ENCODE measurements at regions not wholly inside any gene's neighbourhood (a gene's known extent, or its start where the extent isn't known, plus 50 kb on each side); places are given as distances from the start of the nearest gene placed in this dataset.
"Not testable (repeated sequence)": the region's sequence is repeated elsewhere in the genome, so short reads cannot be mapped to it uniquely, and the experiment has no call there.

DNA sequence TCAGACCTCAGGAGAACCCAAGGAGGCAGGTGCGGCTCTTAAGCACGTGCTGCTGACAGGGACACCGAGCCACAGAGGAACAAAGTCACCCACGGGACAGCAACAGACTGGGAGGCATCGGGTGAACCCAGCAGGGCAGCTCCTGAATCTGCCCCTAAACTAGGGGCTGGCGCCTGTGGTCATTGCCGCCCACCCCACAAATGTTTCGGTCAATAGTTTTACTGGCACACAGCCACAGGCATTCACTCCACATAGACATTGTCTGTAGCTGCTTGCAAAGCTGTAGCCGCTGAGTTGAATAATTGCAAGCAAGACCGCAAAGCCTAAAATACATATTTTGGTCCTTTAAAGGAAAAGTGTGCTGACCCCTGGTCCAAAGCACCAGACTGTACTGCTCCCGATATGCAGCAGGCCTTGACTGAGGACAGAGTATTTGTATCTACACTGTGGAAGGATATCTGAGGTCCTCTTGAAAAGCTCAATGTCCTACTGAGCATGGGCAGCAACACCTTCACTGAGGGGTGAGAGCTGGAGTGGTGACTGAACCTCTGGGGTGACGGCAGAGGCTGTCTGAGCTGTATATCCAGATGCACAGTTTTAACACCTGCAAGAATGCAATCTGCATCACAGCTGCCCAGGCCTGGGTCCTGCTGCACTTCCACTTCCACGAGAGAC lies 310.3 kb downstream of the THBS2 start:
- Histone ChIP-seq H3K4me1 (no peaks in the 10 kb centered on the region), H3K27ac (no peak overlapping the region), H3K9me3 (replicated peaks in 1 of 11) (no peaks in the 10 kb centered on the region), H3K27me3 (no peaks in the 10 kb centered on the region), H3K9ac (no peak overlapping the region), H3K36me3 (no peaks in the 10 kb centered on the region), H3K4me2 (no peak overlapping the region), H4K20me1 (no peaks in the 10 kb centered on the region), H3K4me3 (no peak overlapping the region)
- no peak for TF ChIP-seq Cebpa-rat (IDR thresholded peaks at IDR 0.05)

DNA sequence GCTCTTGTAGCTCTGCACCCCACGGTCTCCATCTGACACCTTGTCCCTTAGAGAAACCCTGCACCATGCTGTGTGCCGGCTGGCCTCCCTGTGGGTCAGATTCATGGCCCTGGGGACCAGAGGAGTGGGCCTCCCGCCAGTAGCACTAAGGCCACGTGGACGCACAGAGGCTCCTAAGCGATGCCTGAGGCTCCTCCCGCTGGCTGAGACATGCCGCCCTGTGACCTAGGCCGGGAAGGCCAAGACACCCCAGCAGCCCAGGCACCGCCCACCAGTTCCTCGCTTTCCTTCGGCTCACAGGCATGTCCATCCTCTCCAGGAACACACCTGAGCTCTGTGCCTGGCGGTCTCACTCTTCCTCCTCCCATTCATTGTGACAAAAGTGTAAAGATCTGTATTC lies 311.0 kb downstream of the THBS2 start:
- Histone ChIP-seq H3K27me3 (no peaks in the 10 kb centered on the region), H3K9me3 (replicated peaks in 1 of 11) (no peaks in the 10 kb centered on the region), H4K20me1 (no peaks in the 10 kb centered on the region), H3K4me2 (no peak overlapping the region), H3K36me3 (no peaks in the 10 kb centered on the region), H3K4me1 (0 out of 20 replicates have a peak, but pooled peaks cover 0 to 5% (median 0%) of the 10 kb centered on the region in 10 experiments), H3K27ac (no peak overlapping the region), H3K4me3 (no peak overlapping the region), H3K9ac (no peak overlapping the region)
- TF ChIP-seq Cebpa-rat (IDR thresholded peaks at IDR 0.05), result no peak

GRCh38 chr6:168941036-168941435 lies 312.6 kb downstream of the THBS2 start:
- Histone ChIP-seq H4K20me1 (no peaks in the 10 kb centered on the region), H3K9ac (no peak overlapping the region), H3K4me1 (0 out of 20 replicates have a peak, but pooled peaks cover 0 to 5% (median 0%) of the 10 kb centered on the region in 10 experiments), H3K9me3 (replicated peaks in 1 of 11) (no peaks in the 10 kb centered on the region), H3K4me2 (no peak overlapping the region), H3K27ac (no peak overlapping the region), H3K4me3 (no peak overlapping the region), H3K27me3 (no peaks in the 10 kb centered on the region), H3K36me3 (no peaks in the 10 kb centered on the region)
- no peak for TF ChIP-seq Cebpa-rat (IDR thresholded peaks at IDR 0.05)

GRCh38 chr6:168939796-168940195 lies 313.9 kb downstream of the THBS2 start:
- H3K4me2 ChIP-seq, result no peak overlapping the region
- H3K4me1 ChIP-seq, result 0 out of 20 replicates have a peak, but pooled peaks cover 0 to 5% (median 0%) of the 10 kb centered on the region in 10 experiments
- H3K27me3 ChIP-seq, result no peaks in the 10 kb centered on the region
- no peak for TF ChIP-seq Cebpa-rat (IDR thresholded peaks at IDR 0.05)
- no peaks in the 10 kb centered on the region for H3K36me3 ChIP-seq
- H3K27ac ChIP-seq, result no peak overlapping the region
- H3K9ac ChIP-seq, result no peak overlapping the region
- H4K20me1 ChIP-seq, result no peaks in the 10 kb centered on the region
- no peaks in the 10 kb centered on the region for H3K9me3 ChIP-seq (replicated peaks in 1 of 11)
- H3K4me3 ChIP-seq, result no peak overlapping the region

DNA sequence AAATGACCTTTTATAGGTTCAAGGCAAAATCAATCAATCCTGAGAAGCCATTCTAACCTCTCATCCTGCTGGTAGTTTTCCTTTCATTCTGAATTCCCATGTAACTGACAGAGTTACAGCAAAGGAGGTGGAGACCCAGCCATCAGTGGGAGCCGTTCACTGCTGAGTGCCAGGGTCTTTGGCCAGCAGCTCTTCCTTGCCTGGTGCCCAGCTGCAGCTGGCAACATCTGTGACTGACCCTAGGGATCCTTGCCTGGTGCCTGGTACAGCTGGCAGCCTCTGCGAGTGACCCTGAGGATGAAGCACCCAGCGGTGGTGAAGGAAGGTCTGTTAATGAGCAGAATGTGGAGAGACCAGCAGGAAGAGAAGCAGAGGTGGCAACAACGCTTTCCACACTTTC lies 314.6 kb downstream of the THBS2 start:
- H3K9me3 ChIP-seq (replicated peaks in 1 of 11), result no peaks in the 10 kb centered on the region
- H3K27me3 ChIP-seq, result no peaks in the 10 kb centered on the region
- H3K36me3 ChIP-seq, result no peaks in the 10 kb centered on the region
- H3K27ac ChIP-seq, result no peak overlapping the region
- no peak for TF ChIP-seq Cebpa-rat (IDR thresholded peaks at IDR 0.05)
- H3K4me1 ChIP-seq, result 0 out of 20 replicates have a peak, but pooled peaks cover 0 to 5% (median 0%) of the 10 kb centered on the region in 10 experiments
- no peak overlapping the region for H3K4me2 ChIP-seq
- no peak overlapping the region for H3K9ac ChIP-seq
- no peak overlapping the region for H3K4me3 ChIP-seq
- H4K20me1 ChIP-seq, result no peaks in the 10 kb centered on the region

DNA sequence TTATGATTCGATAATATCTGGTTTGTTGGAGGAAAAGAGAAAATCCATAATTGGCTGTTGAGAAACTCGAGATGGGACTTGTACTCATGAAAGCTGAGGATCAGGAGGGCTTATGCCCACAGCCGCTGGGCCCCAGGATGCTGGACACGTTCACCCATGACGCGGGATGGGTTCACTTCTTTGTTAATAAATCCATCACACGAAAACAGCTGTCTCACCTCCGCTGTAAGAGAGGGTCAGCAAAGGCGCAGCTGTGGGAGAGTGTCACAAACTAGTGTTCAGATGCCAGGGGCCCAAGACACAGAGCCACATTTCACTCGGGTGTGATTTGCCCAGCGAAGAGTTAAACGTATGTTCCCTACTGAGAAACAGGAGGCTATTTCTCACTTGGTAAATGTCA lies 315.1 kb downstream of the THBS2 start:
- TF ChIP-seq Cebpa-rat (IDR thresholded peaks at IDR 0.05), result no peak

GRCh38 chr6:168937054-168937453 lies 316.6 kb downstream of the THBS2 start:
- Histone ChIP-seq H3K27me3 (no peaks in the 10 kb centered on the region), H3K4me3 (no peak overlapping the region), H3K36me3 (no peaks in the 10 kb centered on the region), H4K20me1 (no peaks in the 10 kb centered on the region), H3K27ac (no peak overlapping the region), H3K9ac (no peak overlapping the region), H3K4me1 (0 out of 20 replicates have a peak, but pooled peaks cover 0 to 5% (median 0%) of the 10 kb centered on the region in 10 experiments), H3K4me2 (no peak overlapping the region), H3K9me3 (replicated peaks in 1 of 11) (peaks cover 7 to 10% (median 8%) of the 10 kb centered on the region in 11 experiments)
- TF ChIP-seq Cebpa-rat (IDR thresholded peaks at IDR 0.05), result no peak

More for the DNA sequence above, 315.1 kb downstream of the THBS2 start:
- Histone ChIP-seq H3K27ac (no peak overlapping the region), H3K36me3 (no peaks in the 10 kb centered on the region), H4K20me1 (no peaks in the 10 kb centered on the region), H3K4me3 (no peak overlapping the region), H3K4me1 (0 out of 20 replicates have a peak, but pooled peaks cover 0 to 5% (median 0%) of the 10 kb centered on the region in 10 experiments), H3K9me3 (replicated peaks in 1 of 11) (no peaks in the 10 kb centered on the region), H3K9ac (no peak overlapping the region), H3K4me2 (no peak overlapping the region), H3K27me3 (no peaks in the 10 kb centered on the region)

DNA sequence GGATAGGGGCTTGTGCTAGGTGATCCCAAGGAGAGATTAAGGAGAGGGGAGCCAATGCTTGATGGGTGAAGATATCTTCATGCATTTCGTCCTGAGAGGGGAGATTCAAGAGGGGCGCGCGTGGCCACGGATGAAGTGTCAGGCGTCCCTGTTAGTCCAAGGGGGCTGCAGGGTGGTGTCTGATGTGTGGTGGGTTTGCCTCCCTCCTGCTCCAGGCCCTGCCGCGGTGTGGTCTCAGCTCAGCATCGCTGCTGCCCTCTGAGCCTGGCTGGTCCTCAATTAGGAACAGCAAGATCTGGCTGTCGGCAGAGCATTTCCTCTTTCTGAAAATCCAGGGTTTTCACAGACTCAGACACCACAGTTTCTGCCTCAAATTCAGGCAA lies 318.0 kb downstream of the THBS2 start:
- H3K4me1 ChIP-seq, result 0 out of 20 replicates have a peak, but pooled peaks cover 0 to 5% (median 0%) of the 10 kb centered on the region in 10 experiments
- H3K9me3 ChIP-seq (replicated peaks in 1 of 11), result peaks cover 12 to 21% (median 17%) of the 10 kb centered on the region in 11 experiments
- no peaks in the 10 kb centered on the region for H3K36me3 ChIP-seq
- no peaks in the 10 kb centered on the region for H4K20me1 ChIP-seq
- H3K4me3 ChIP-seq, result no peak overlapping the region
- H3K9ac ChIP-seq, result no peak overlapping the region
- no peak for TF ChIP-seq Cebpa-rat (IDR thresholded peaks at IDR 0.05)
- no peak overlapping the region for H3K27ac ChIP-seq
- no peak overlapping the region for H3K4me2 ChIP-seq
- H3K27me3 ChIP-seq, result no peaks in the 10 kb centered on the region

- Histone ChIP-seq H3K36me3 (no peaks in the 10 kb centered on the region), H3K4me1 (0 out of 20 replicates have a peak, but pooled peaks cover 0 to 5% (median 0%) of the 10 kb centered on the region in 10 experiments), H3K27ac (no peak overlapping the region), H3K9me3 (replicated peaks in 1 of 11) (peaks cover 13 to 23% (median 18%) of the 10 kb centered on the region in 11 experiments), H4K20me1 (no peaks in the 10 kb centered on the region), H3K4me2 (no peak overlapping the region), H3K9ac (no peak overlapping the region), H3K27me3 (no peaks in the 10 kb centered on the region), H3K4me3 (no peak overlapping the region)
- no peak for TF ChIP-seq Cebpa-rat (IDR thresholded peaks at IDR 0.05)
These were observed 318.7 kb downstream of the THBS2 start for GRCh38 chr6:168934660-168935627.

- not testable (repeated sequence) for H3K4me1 ChIP-seq
These were observed 321.5 kb downstream of the THBS2 start for GRCh38 chr6:168932171-168932570.

DNA sequence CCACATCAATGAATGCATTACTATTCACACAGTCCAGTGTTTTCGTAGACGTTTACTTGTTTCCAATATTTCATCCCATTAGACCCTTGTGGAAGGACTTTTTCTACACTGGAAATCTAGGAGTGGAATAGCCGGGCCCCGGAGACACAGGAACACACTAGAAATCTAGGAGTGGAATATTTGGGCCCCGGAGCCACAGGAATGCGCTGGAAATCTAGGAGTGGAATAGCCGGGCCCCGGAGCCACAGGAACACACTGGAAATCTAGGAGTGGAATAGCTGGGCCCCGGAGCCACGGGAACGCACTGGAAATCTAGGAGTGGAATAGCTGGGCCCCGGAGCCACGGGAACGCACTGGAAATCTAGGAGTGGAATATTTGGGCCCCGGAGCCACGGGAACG lies 322.6 kb downstream of the THBS2 start:
- not testable (repeated sequence) for H4K20me1 ChIP-seq, H3K9ac ChIP-seq, H3K4me3 ChIP-seq, H3K4me2 ChIP-seq, H3K4me1 ChIP-seq, H3K36me3 ChIP-seq, H3K27me3 ChIP-seq, H3K27ac ChIP-seq
- H3K9me3 ChIP-seq (replicated peaks in 1 of 11), result peaks cover 13 to 36% (median 27%) of the 10 kb centered on the region in 11 experiments

More at GRCh38 chr6:168932171-168932570, 321.5 kb downstream of the THBS2 start:
- not testable (repeated sequence) for H4K20me1 ChIP-seq, H3K27ac ChIP-seq, H3K36me3 ChIP-seq, H3K4me2 ChIP-seq, H3K27me3 ChIP-seq, H3K9ac ChIP-seq
- H3K9me3 ChIP-seq (replicated peaks in 1 of 11), result peaks cover 13 to 36% (median 27%) of the 10 kb centered on the region in 11 experiments
- peak overlapping the region in 2 of 10 experiments; percentile 5 to 26; a peak in 1 of 20 replicates for H3K4me3 ChIP-seq

Data from BLaER1 treated with 17β-estradiol and CSF1 and Interleukin-3, amounts not matched to agents 10 nM and 100 nM (cell line).